Vagina (tissue), 2 donors: ENCODE measurements at regions not wholly inside any gene's neighbourhood (a gene's known extent, or its start where the extent isn't known, plus 50 kb on each side); places are given as distances from the start of the nearest gene placed in this dataset.

Source experiments
- DNase-seq, 2 donors: peaks; one replicate each; pipeline ENCODE4 v3.0.0-alpha.2; 2017; ENCODE audit errors: extremely low spot score in 2 of 2
- H3K27ac ChIP-seq: fragments of 200-600 bp; sonication (generic); one replicate; pipeline ENCODE4 v1.5.1; 2019
- H3K27me3 ChIP-seq: fragments of 200-600 bp; sonication (generic); one replicate; pipeline ENCODE4 v1.5.1; 2019
- H3K36me3 ChIP-seq, 2 donors: fragments of 200-600 bp; sonication (generic); one replicate each; pipeline ENCODE4 v1.5.1; 2017 to 2019
- H3K4me1 ChIP-seq: fragments of 200-600 bp; sonication (generic); one replicate; pipeline ENCODE4 v1.5.1; 2019
- H3K4me3 ChIP-seq, 2 donors: fragments of 200-600 bp; sonication (generic); 1 replicate in 1 of 2; 2 replicates in 1 of 2; pipeline ENCODE4 v1.5.1; 2016 to 2019
- H3K9me3 ChIP-seq: fragments of 200-600 bp; sonication (generic); one replicate; pipeline ENCODE4 v1.5.1; 2019
- POLR2A ChIP-seq, 2 donors: fragments of 450-650 bp; IDR thresholded peaks; one replicate each; pipeline ENCODE4 v1.6.1; 2017; ENCODE audit warnings: antibody characterized with exemption in 2 of 2, mild to moderate bottlenecking in 2 of 2, moderate library complexity in 2 of 2
- POLR2AphosphoS5 ChIP-seq, 2 donors: sonication (generic); formaldehyde crosslinking; IDR thresholded peaks; one replicate each; pipeline ENCODE4 v1.9.0; 2017; ENCODE audit warnings: antibody characterized with exemption in 2 of 2, mild to moderate bottlenecking in 2 of 2, low read depth in 1 of 2; ENCODE audit not compliant: insufficient read depth in 1 of 2
- intact Hi-C: fragments of 100-400 bp; cut with DNase I; formaldehyde crosslinking; loops from one replicate; pipeline ENCODE4 v1.15.1; 2023
- TF ChIP-seq, protein P1 (sequence below), 3 experiments: fragments of 450-650 bp in 2 of 3; fragments of 200-600 bp in 1 of 3; sonication (generic) in 1 of 3; IDR thresholded peaks; one replicate each; pipeline ENCODE4 v1.5.1; 2017 to 2019; ENCODE audit warnings: antibody characterized with exemption in 3 of 3, mild to moderate bottlenecking in 2 of 3, moderate library complexity in 2 of 3

DNA sequence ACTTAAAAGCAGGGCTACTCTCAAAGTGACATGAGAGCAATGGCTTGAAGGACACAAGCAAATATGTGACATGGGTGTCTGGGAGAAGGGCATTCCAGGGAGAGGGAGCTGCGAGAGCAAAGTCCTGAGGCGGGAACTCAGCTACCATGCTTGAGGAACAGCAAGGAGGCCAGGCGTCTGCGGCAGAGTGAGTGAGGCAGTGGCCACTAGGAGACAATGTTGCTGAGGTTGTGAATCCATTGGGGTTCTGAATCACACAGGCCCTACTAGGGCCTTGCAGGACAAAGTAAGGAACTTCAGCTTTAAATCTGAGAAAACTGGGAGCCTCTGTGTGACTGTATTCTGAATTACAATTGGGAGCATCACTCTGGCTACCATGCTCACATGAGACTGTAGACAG is 94.1 kb upstream of the PRICKLE2 start:
- Histone ChIP-seq H3K36me3 (no peaks in the 10 kb centered on the region), H3K4me3 (no peak overlapping the region), H3K9me3 (no peaks in the 10 kb centered on the region), H3K27me3 (no peaks in the 10 kb centered on the region), H3K27ac (no peak overlapping the region), H3K4me1 (no peaks in the 10 kb centered on the region)
- TF ChIP-seq, protein P1, sequence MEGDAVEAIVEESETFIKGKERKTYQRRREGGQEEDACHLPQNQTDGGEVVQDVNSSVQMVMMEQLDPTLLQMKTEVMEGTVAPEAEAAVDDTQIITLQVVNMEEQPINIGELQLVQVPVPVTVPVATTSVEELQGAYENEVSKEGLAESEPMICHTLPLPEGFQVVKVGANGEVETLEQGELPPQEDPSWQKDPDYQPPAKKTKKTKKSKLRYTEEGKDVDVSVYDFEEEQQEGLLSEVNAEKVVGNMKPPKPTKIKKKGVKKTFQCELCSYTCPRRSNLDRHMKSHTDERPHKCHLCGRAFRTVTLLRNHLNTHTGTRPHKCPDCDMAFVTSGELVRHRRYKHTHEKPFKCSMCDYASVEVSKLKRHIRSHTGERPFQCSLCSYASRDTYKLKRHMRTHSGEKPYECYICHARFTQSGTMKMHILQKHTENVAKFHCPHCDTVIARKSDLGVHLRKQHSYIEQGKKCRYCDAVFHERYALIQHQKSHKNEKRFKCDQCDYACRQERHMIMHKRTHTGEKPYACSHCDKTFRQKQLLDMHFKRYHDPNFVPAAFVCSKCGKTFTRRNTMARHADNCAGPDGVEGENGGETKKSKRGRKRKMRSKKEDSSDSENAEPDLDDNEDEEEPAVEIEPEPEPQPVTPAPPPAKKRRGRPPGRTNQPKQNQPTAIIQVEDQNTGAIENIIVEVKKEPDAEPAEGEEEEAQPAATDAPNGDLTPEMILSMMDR (IDR thresholded peaks at IDR 0.05): no peak
- TF ChIP-seq POLR2A (IDR thresholded peaks at IDR 0.05): no peak
- TF ChIP-seq POLR2AphosphoS5 (IDR thresholded peaks at IDR 0.05; ENCODE audit: insufficient read depth in 1 of 2, low read depth in 1 of 2): no peak
- no peak for DNase-seq
- intact Hi-C loops: no loop called here

DNA sequence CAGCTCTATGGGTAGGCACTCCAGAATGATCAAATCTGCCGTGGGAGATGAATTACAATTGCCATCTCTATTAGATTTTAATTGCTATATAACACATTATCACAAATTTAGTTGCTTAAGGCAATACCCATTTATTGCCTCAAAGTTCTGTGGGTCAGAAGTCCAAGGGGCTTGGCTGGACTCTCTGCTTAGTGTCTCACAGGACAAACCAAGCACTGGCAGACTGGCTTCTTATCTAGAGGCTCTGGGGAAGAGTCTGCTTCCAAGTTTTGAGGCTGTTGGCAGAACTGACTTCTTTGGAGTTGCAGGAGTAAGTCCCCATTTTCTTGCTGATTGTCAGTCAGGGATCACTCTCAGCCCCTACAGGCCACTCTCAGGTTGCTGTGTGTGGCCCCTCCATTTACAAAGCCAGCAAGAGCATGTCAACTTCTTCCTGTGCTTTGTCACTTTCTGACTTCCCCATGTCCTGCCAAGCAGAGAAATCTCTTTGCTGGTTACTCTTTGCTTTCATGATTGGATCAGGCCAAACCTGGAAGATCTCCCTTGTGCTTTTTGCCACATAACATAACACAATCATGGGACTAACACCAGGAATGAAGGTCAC is 93.5 kb upstream of the PRICKLE2 start:
- intact Hi-C loops: no loop called here
- Histone ChIP-seq H3K4me3 (no peak overlapping the region), H3K4me1 (no peaks in the 10 kb centered on the region), H3K27ac (no peak overlapping the region), H3K27me3 (no peaks in the 10 kb centered on the region), H3K36me3 (no peaks in the 10 kb centered on the region), H3K9me3 (no peaks in the 10 kb centered on the region)
- DNase-seq: no peak
- TF ChIP-seq POLR2AphosphoS5 (IDR thresholded peaks at IDR 0.05; ENCODE audit: insufficient read depth in 1 of 2, low read depth in 1 of 2): no peak
- no peak for TF ChIP-seq POLR2A (IDR thresholded peaks at IDR 0.05)
- TF ChIP-seq, protein P1 (IDR thresholded peaks at IDR 0.05): no peak

DNA sequence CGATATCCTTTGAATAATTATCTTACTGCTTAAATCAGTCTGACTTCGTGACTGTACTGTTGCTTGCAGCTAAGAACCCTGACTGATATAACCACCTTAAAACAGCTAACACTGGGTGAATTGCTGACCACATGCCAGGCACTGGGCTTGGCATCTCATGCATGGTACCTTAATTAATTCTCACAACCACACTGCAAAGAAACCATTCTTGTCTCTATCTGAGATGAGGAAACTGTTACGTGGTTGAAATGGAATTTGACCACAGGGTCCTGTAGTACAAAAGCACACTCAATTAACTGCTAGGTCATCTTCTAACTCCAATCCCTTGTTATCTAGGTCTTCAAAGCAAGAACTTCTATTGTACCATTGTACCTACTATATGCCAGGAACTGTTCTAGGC is 92.7 kb upstream of the PRICKLE2 start:
- no peak overlapping the region for H3K4me3 ChIP-seq
- H3K27ac ChIP-seq: no peak overlapping the region
- no peak for DNase-seq
- H3K27me3 ChIP-seq: no peaks in the 10 kb centered on the region
- H3K9me3 ChIP-seq: no peaks in the 10 kb centered on the region
- TF ChIP-seq, protein P1 (IDR thresholded peaks at IDR 0.05): no peak
- TF ChIP-seq POLR2AphosphoS5 (IDR thresholded peaks at IDR 0.05; ENCODE audit: insufficient read depth in 1 of 2, low read depth in 1 of 2) (no peak), POLR2A (IDR thresholded peaks at IDR 0.05) (no peak)
- no peaks in the 10 kb centered on the region for H3K36me3 ChIP-seq
- H3K4me1 ChIP-seq: no peaks in the 10 kb centered on the region
- intact Hi-C loops: no loop called here

DNA sequence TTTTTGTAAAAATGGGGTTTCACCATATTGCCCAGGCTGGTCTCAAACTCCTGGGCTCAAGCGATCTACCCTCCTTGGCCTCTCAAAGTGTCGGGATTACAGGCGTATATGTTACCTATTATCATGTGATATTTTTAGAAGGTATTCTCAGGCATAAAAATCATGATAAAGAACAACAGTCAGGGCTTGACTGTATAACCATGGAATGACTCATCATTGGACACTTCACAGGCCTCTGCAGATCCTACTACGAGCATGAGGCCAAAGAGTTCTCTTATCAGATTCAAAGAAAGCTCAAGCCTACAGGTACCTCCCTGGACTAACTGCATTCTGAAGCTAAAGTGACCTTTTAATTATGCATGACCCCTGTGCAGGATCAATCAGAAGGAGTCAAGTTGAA is 91.7 kb upstream of the PRICKLE2 start:
- DNase-seq: no peak
- Histone ChIP-seq H3K9me3 (no peaks in the 10 kb centered on the region), H3K4me1 (no peaks in the 10 kb centered on the region), H3K36me3 (no peaks in the 10 kb centered on the region), H3K27ac (no peak overlapping the region), H3K27me3 (no peaks in the 10 kb centered on the region), H3K4me3 (no peak overlapping the region)
- intact Hi-C loops: no loop called here
- TF ChIP-seq POLR2AphosphoS5 (IDR thresholded peaks at IDR 0.05; ENCODE audit: insufficient read depth in 1 of 2, low read depth in 1 of 2) (no peak), POLR2A (IDR thresholded peaks at IDR 0.05) (no peak)
- TF ChIP-seq, protein P1 (IDR thresholded peaks at IDR 0.05): no peak

- no peaks in the 10 kb centered on the region for H3K36me3 ChIP-seq
- H3K27ac ChIP-seq: no peak overlapping the region
- H3K4me3 ChIP-seq: no peak overlapping the region
- intact Hi-C loops: no loop called here
- TF ChIP-seq POLR2A (IDR thresholded peaks at IDR 0.05) (no peak), POLR2AphosphoS5 (IDR thresholded peaks at IDR 0.05; ENCODE audit: insufficient read depth in 1 of 2, low read depth in 1 of 2) (no peak)
- TF ChIP-seq, protein P1 (IDR thresholded peaks at IDR 0.05): no peak
- no peaks in the 10 kb centered on the region for H3K4me1 ChIP-seq
- DNase-seq: no peak
- no peaks in the 10 kb centered on the region for H3K9me3 ChIP-seq
- H3K27me3 ChIP-seq: no peaks in the 10 kb centered on the region
These were observed 86.3 kb upstream of the PRICKLE2 start for GRCh38 chr3:64311424-64312061.
